RWPE2 (cell line): ENCODE measurements at regions not wholly inside any gene's neighbourhood (a gene's known extent, or its start where the extent isn't known, plus 50 kb on each side); places are given as distances from the start of the nearest gene placed in this dataset.

Experiments
- ATAC-seq: fragments of 200-7000 bp; cut with Tn5 transposase; 3 replicates; pipeline ENCODE4 v1.9.1; 2021; ENCODE audit warnings: low read depth
- DNase-seq: peaks from one replicate; pipeline ENCODE4 v3.0.0-alpha.2; 2020; ENCODE audit warnings: low spot score
- H3K27ac ChIP-seq: fragments of 450-650 bp; 2 replicates; pipeline ENCODE4 v1.5.1; 2017; ENCODE audit warnings: mild to moderate bottlenecking; ENCODE audit not compliant: poor library complexity, severe bottlenecking
- H3K27me3 ChIP-seq: fragments of 250-450 bp; sonication (Bioruptor Pico); 2 replicates; pipeline ENCODE4 v1.5.1; 2021; ENCODE audit warnings: mild to moderate bottlenecking, moderate library complexity; ENCODE audit not compliant: insufficient read depth, poor library complexity, severe bottlenecking
- H3K36me3 ChIP-seq: fragments of 250-450 bp; sonication (Bioruptor Pico); 2 replicates; pipeline ENCODE4 v1.5.1; 2020; ENCODE audit warnings: low read depth, mild to moderate bottlenecking, moderate library complexity
- H3K4me1 ChIP-seq: fragments of 250-450 bp; sonication (Bioruptor Pico); 2 replicates; pipeline ENCODE4 v1.5.1; 2021; ENCODE audit warnings: mild to moderate bottlenecking, moderate library complexity; ENCODE audit not compliant: insufficient read depth, poor library complexity, severe bottlenecking
- H3K4me3 ChIP-seq: fragments of 250-450 bp; sonication (Bioruptor Pico); 2 replicates; pipeline ENCODE4 v1.5.1; 2021; ENCODE audit warnings: mild to moderate bottlenecking, moderate library complexity; ENCODE audit not compliant: severe bottlenecking
- H3K9me3 ChIP-seq: fragments of 250-450 bp; sonication (Bioruptor Pico); 2 replicates; pipeline ENCODE4 v1.5.1; 2021; ENCODE audit warnings: mild to moderate bottlenecking, moderate library complexity; ENCODE audit not compliant: severe bottlenecking
- CTCF ChIP-seq: fragments of 450-650 bp; IDR thresholded peaks from one replicate; pipeline ENCODE4 v1.5.1; 2017; ENCODE audit warnings: mild to moderate bottlenecking, moderate library complexity; ENCODE audit not compliant: poor library complexity, severe bottlenecking

- ATAC-seq (no peak), DNase-seq (no peak)
- H3K36me3 ChIP-seq = no peaks in the 10 kb centered on the region
- no peaks in the 10 kb centered on the region for H3K9me3 ChIP-seq
- no peak overlapping the region for H3K4me3 ChIP-seq
- peaks cover 5% of the 10 kb centered on the region for H3K4me1 ChIP-seq
- H3K27me3 ChIP-seq = peaks cover 54% of the 10 kb centered on the region
- H3K27ac ChIP-seq = no peak overlapping the region
- TF ChIP-seq CTCF = no peak
Measured at GRCh38 chr20:59451641-59452040, 151.2 kb downstream of the EDN3 start.

- H3K4me1 ChIP-seq = peaks cover 5% of the 10 kb centered on the region
- TF ChIP-seq CTCF = no peak
- H3K9me3 ChIP-seq = no peaks in the 10 kb centered on the region
- H3K36me3 ChIP-seq = no peaks in the 10 kb centered on the region
- ATAC-seq (no peak), DNase-seq (no peak)
- H3K27ac ChIP-seq = no peak overlapping the region
- peaks cover 53% of the 10 kb centered on the region for H3K27me3 ChIP-seq
- no peak overlapping the region for H3K4me3 ChIP-seq
Measured at GRCh38 chr20:59452856-59453255, 151.5 kb upstream of the PHACTR3 start.

GRCh38 chr20:59453759-59454560 lies 150.4 kb upstream of the PHACTR3 start:
- no peak for DNase-seq
- no peak for ATAC-seq

GRCh38 chr20:59455402-59456341 lies 148.7 kb upstream of the PHACTR3 start:
- peak; percentile 65 for DNase-seq
- Histone ChIP-seq H3K36me3 (no peaks in the 10 kb centered on the region), H3K27ac (no peak overlapping the region), H3K4me3 (no peak overlapping the region), H3K9me3 (no peaks in the 10 kb centered on the region), H3K27me3 (peaks cover 35% of the 10 kb centered on the region), H3K4me1 (no peaks in the 10 kb centered on the region)
- ATAC-seq = peak; percentile 65
- peak; percentile 98 for TF ChIP-seq CTCF

More at GRCh38 chr20:59453759-59454560, 150.4 kb upstream of the PHACTR3 start:
- no peaks in the 10 kb centered on the region for H3K36me3 ChIP-seq
- H3K4me1 ChIP-seq = peaks cover 5% of the 10 kb centered on the region
- no peak overlapping the region for H3K4me3 ChIP-seq
- H3K9me3 ChIP-seq = no peaks in the 10 kb centered on the region
- no peak overlapping the region for H3K27ac ChIP-seq
- no peak for TF ChIP-seq CTCF
- peaks cover 44% of the 10 kb centered on the region for H3K27me3 ChIP-seq
